OCI-LY1 (cell line): ENCODE measurements at regions not wholly inside any gene's neighbourhood (a gene's known extent, or its start where the extent isn't known, plus 50 kb on each side); places are given as distances from the start of the nearest gene placed in this dataset.

Experiments used
- H2AFZ ChIP-seq: fragments of 200-600 bp; sonication (generic), shearing (Covaris generic); 2 replicates; pipeline ENCODE4 v1.6.0; 2014; ENCODE audit warnings: antibody characterized with exemption, mild to moderate bottlenecking, low read length
- H3F3A ChIP-seq: fragments of 200-600 bp; sonication (generic), shearing (Covaris generic); 2 replicates; pipeline ENCODE4 v1.6.0; 2014; ENCODE audit warnings: mild to moderate bottlenecking, antibody characterized with exemption, low read length, moderate library complexity; ENCODE audit not compliant: insufficient read depth
- H3K27ac ChIP-seq: fragments of 200-600 bp; sonication (generic); 2 replicates; pipeline ENCODE4 v1.5.1; 2014; ENCODE audit warnings: low read length, mixed run types, mild to moderate bottlenecking, low read depth; ENCODE audit not compliant: poor library complexity, severe bottlenecking
- H3K27me3 ChIP-seq: fragments of 200-600 bp; sonication (generic); 2 replicates; pipeline ENCODE4 v1.6.0; 2014; ENCODE audit warnings: antibody characterized with exemption, mild to moderate bottlenecking, low read length, moderate library complexity; ENCODE audit not compliant: insufficient read depth
- H3K36me3 ChIP-seq: fragments of 200-600 bp; sonication (generic); 2 replicates; pipeline ENCODE4 v1.6.1; 2014; ENCODE audit warnings: mild to moderate bottlenecking, antibody characterized with exemption, low read length, moderate library complexity, mixed read lengths; ENCODE audit not compliant: insufficient read depth
- H3K4me1 ChIP-seq: fragments of 200-600 bp; sonication (generic); 2 replicates; pipeline ENCODE4 v1.5.1; 2014; ENCODE audit warnings: mild to moderate bottlenecking, low read length, moderate library complexity; ENCODE audit not compliant: insufficient read depth, severe bottlenecking
- H3K4me2 ChIP-seq: fragments of 200-600 bp; sonication (generic), shearing (Covaris generic); 2 replicates; pipeline ENCODE4 v1.6.1; 2014; ENCODE audit warnings: low read length
- H3K4me3 ChIP-seq: fragments of 200-600 bp; sonication (generic); 2 replicates; pipeline ENCODE4 v1.5.1; 2014; ENCODE audit warnings: low read length, low read depth, mild to moderate bottlenecking, mixed read lengths; ENCODE audit not compliant: poor library complexity, severe bottlenecking
- H3K79me2 ChIP-seq: fragments of 200-600 bp; shearing (Covaris generic); 2 replicates; pipeline ENCODE4 v1.6.1; 2016; ENCODE audit warnings: mixed run types, low read length, mixed read lengths; ENCODE audit not compliant: insufficient read depth
- H3K9ac ChIP-seq: fragments of 200-600 bp; sonication (generic), shearing (Covaris generic); 2 replicates; pipeline ENCODE4 v1.6.1; 2014; ENCODE audit warnings: mild to moderate bottlenecking, low read length, mixed read lengths
- H3K9me2 ChIP-seq: fragments of 200-600 bp; sonication (generic), shearing (Covaris generic); 2 replicates; pipeline ENCODE4 v1.6.1; 2014; ENCODE audit warnings: low read depth, mild to moderate bottlenecking, low read length, mixed read lengths
- H3K9me3 ChIP-seq: fragments of 200-600 bp; shearing (Covaris generic); 2 replicates; pipeline ENCODE4 v1.6.1; 2014; ENCODE audit warnings: low read length, mixed read lengths
- H4K20me1 ChIP-seq: fragments of 200-600 bp; sonication (generic), shearing (Covaris generic); 2 replicates; pipeline ENCODE4 v1.6.0; 2016; ENCODE audit warnings: mild to moderate bottlenecking, low read length; ENCODE audit not compliant: insufficient read depth
- EZH2 ChIP-seq: fragments of 200-600 bp; sonication (generic), shearing (Covaris generic); IDR thresholded peaks from 2 replicates; pipeline ENCODE4 v1.8.0; 2017; ENCODE audit warnings: borderline replicate concordance, mixed run types, mild to moderate bottlenecking, antibody characterized with exemption, low read length, moderate library complexity, mixed read lengths
- TF ChIP-seq, protein P1 (sequence below): fragments of 200-600 bp; sonication (generic), shearing (Covaris generic); IDR thresholded peaks from 2 replicates; pipeline ENCODE4 v1.5.1; 2017; ENCODE audit warnings: mild to moderate bottlenecking, antibody characterized with exemption, low read length, moderate library complexity, mixed read lengths

DNA sequence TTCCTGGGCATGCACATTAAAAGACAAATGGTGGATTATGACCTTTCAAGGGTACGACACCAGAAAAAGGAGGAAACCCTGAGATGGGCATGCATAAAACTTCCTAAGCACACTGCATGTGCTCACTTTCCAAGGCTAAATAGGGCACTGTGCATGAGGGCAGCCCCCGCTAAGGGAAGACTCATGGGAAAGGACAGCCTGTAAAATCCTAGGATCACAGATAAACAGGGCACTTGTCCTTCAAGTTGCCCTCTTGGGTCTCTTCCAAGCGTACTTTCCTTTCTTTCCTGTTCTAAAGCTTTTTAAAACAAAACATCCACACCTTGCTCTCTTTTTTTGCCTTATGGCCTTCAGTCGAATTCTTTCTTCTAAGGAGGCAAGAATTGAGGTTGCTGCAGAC is 106.5 kb upstream of the SYNCRIP start:
- no peak for TF ChIP-seq EZH2
- TF ChIP-seq, protein P1, sequence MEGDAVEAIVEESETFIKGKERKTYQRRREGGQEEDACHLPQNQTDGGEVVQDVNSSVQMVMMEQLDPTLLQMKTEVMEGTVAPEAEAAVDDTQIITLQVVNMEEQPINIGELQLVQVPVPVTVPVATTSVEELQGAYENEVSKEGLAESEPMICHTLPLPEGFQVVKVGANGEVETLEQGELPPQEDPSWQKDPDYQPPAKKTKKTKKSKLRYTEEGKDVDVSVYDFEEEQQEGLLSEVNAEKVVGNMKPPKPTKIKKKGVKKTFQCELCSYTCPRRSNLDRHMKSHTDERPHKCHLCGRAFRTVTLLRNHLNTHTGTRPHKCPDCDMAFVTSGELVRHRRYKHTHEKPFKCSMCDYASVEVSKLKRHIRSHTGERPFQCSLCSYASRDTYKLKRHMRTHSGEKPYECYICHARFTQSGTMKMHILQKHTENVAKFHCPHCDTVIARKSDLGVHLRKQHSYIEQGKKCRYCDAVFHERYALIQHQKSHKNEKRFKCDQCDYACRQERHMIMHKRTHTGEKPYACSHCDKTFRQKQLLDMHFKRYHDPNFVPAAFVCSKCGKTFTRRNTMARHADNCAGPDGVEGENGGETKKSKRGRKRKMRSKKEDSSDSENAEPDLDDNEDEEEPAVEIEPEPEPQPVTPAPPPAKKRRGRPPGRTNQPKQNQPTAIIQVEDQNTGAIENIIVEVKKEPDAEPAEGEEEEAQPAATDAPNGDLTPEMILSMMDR, result no peak
- Histone ChIP-seq H3K9ac (no peak overlapping the region), H3K79me2 (no peaks in the 10 kb centered on the region), H3K9me3 (no peaks in the 10 kb centered on the region), H3F3A (no peaks in the 10 kb centered on the region), H3K36me3 (no peaks in the 10 kb centered on the region), H3K4me1 (no peaks in the 10 kb centered on the region), H3K27me3 (no peaks in the 10 kb centered on the region), H2AFZ (no peak overlapping the region), H3K9me2 (no peaks in the 10 kb centered on the region), H4K20me1 (no peaks in the 10 kb centered on the region), H3K27ac (no peak overlapping the region), H3K4me2 (no peak overlapping the region), H3K4me3 (no peak overlapping the region)

DNA sequence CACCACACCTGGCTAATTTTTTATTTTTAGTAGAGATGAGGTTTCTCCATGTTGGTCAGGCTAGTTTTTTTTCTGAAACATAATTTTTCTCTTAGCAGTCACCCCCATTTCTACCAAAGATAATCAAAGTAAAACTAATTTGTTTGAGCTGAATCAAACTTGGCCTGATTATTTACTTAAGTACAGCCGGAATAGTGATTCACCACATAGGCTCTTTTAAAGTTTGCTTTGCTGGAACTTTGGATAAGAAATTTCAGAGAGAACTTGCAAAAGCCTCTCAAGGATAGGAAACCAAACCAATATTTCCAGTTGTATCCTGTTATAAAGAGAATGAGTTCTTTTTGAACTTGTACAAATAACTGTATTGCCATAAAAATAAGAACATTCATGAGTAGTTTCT is 105.0 kb upstream of the SYNCRIP start:
- no peak overlapping the region for H3K27ac ChIP-seq
- H3K4me1 ChIP-seq, result no peaks in the 10 kb centered on the region
- no peak overlapping the region for H3K9ac ChIP-seq
- H4K20me1 ChIP-seq, result no peaks in the 10 kb centered on the region
- no peaks in the 10 kb centered on the region for H3K27me3 ChIP-seq
- H2AFZ ChIP-seq, result no peak overlapping the region
- no peaks in the 10 kb centered on the region for H3K79me2 ChIP-seq
- no peak for TF ChIP-seq EZH2
- TF ChIP-seq, protein P1, result no peak
- H3K36me3 ChIP-seq, result no peaks in the 10 kb centered on the region
- H3F3A ChIP-seq, result no peaks in the 10 kb centered on the region
- H3K4me3 ChIP-seq, result no peak overlapping the region
- no peaks in the 10 kb centered on the region for H3K9me3 ChIP-seq
- no peak overlapping the region for H3K4me2 ChIP-seq
- no peaks in the 10 kb centered on the region for H3K9me2 ChIP-seq

DNA sequence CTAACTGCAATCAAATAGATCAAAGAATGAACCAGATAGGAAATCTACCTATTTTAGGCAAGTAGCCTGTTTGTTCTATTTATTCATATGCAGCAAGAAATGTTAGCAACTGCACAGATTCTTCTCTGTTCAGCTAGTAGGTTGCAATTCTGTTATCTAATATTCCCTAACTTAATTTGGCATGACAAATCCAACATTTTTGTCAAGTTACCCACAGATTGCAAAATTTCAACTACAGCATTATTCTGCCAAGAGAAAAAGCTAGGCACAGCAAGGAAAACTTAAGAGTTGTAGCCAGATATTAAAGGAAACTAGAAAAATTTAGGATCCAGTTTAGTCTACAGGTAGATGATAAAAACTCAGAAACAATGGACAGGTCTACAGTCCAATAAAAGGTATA is 104.4 kb upstream of the SYNCRIP start:
- Histone ChIP-seq H3K9me2 (no peaks in the 10 kb centered on the region), H3K36me3 (no peaks in the 10 kb centered on the region), H2AFZ (no peak overlapping the region), H3K4me1 (no peaks in the 10 kb centered on the region), H3K79me2 (no peaks in the 10 kb centered on the region), H3K4me3 (no peak overlapping the region), H3K27me3 (no peaks in the 10 kb centered on the region), H3K9ac (no peak overlapping the region), H3F3A (no peaks in the 10 kb centered on the region), H3K4me2 (no peak overlapping the region), H3K9me3 (no peaks in the 10 kb centered on the region), H3K27ac (no peak overlapping the region), H4K20me1 (no peaks in the 10 kb centered on the region)
- TF ChIP-seq, protein P1, result no peak
- no peak for TF ChIP-seq EZH2
